ENCODE measurements at regions not wholly inside any gene's neighbourhood (a gene's known extent, or its start where the extent isn't known, plus 50 kb on each side); places are given as distances from the start of the nearest gene placed in this dataset.

DNA sequence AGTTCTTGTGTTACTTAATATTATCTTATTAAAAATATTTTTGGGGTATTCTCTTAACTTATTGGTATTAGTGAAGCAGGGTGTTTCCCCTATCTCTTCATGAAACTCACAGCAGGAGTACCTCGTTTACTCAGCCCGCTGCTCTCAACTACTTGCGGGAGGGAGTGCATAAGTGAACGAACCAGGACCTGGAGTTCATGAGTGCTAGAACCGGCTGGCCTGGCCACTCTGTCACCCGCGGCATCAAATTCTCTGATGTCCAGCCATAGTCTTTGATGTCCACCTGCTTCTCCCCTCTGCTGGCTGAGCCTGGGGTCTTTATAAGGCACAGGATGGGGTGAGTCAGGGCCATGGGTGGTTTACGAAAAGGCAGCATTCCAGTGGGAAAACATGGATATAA, 216.7 kb upstream of the ANO5 start:
- TF ChIP-seq, protein P1, sequence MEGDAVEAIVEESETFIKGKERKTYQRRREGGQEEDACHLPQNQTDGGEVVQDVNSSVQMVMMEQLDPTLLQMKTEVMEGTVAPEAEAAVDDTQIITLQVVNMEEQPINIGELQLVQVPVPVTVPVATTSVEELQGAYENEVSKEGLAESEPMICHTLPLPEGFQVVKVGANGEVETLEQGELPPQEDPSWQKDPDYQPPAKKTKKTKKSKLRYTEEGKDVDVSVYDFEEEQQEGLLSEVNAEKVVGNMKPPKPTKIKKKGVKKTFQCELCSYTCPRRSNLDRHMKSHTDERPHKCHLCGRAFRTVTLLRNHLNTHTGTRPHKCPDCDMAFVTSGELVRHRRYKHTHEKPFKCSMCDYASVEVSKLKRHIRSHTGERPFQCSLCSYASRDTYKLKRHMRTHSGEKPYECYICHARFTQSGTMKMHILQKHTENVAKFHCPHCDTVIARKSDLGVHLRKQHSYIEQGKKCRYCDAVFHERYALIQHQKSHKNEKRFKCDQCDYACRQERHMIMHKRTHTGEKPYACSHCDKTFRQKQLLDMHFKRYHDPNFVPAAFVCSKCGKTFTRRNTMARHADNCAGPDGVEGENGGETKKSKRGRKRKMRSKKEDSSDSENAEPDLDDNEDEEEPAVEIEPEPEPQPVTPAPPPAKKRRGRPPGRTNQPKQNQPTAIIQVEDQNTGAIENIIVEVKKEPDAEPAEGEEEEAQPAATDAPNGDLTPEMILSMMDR (IDR thresholded peaks at IDR 0.05), result no peak
- TF ChIP-seq NRF1 (IDR thresholded peaks at IDR 0.05; ENCODE audit: low read depth, low read length), result no peak
- no peak for TF ChIP-seq POLR2AphosphoS5 (IDR thresholded peaks at IDR 0.05; ENCODE audit: low read depth, low read length)
- no peak for TF ChIP-seq TAF1 (IDR thresholded peaks at IDR 0.05; ENCODE audit: borderline replicate concordance, low read depth, low read length)
- TF ChIP-seq EP300 (IDR thresholded peaks at IDR 0.05; ENCODE audit: borderline replicate concordance in 1 of 2, low read depth in 1 of 2, low read length in 1 of 2), result no peak
- no peak for TF ChIP-seq RXRA (IDR thresholded peaks at IDR 0.05; ENCODE audit: borderline replicate concordance, low read depth)
- no peak for TF ChIP-seq TEAD4 (IDR thresholded peaks at IDR 0.05; ENCODE audit: borderline replicate concordance, insufficient read depth)
- TF ChIP-seq EZH2phosphoT487 (IDR thresholded peaks at IDR 0.05; ENCODE audit: borderline replicate concordance, low read depth), result no peak
